ENCODE measurements at regions not wholly inside any gene's neighbourhood (a gene's known extent, or its start where the extent isn't known, plus 50 kb on each side); places are given as distances from the start of the nearest gene placed in this dataset.

DNA sequence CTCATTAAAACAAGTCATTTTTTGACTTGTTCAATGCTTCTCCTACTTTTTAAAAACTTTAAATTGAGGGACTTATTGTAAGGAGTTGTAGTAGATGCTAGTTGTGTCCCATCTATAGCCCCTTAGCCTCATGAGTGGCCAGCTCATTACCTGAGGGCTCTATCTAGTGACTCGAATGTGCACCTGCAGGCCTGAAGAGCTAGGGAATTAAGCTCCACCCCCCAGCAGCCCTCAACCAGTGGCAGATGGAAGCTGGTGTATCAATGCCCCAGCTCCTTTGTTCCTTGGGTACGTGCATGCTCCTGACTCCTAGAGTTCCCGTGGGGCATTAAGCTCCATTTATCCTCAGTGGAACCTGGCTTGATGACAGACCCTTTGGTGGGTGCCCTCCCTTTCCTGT is 146.7 kb upstream of the FAM9B start:
- no peaks in the 10 kb centered on the region for H3K27me3 ChIP-seq
- 88 to 94% methylated on average over 3 of the region's 3 CpGs for WGBS, 2 donors
- TF ChIP-seq POLR2A (IDR thresholded peaks at IDR 0.05), result no peak
- TF ChIP-seq, protein P1, sequence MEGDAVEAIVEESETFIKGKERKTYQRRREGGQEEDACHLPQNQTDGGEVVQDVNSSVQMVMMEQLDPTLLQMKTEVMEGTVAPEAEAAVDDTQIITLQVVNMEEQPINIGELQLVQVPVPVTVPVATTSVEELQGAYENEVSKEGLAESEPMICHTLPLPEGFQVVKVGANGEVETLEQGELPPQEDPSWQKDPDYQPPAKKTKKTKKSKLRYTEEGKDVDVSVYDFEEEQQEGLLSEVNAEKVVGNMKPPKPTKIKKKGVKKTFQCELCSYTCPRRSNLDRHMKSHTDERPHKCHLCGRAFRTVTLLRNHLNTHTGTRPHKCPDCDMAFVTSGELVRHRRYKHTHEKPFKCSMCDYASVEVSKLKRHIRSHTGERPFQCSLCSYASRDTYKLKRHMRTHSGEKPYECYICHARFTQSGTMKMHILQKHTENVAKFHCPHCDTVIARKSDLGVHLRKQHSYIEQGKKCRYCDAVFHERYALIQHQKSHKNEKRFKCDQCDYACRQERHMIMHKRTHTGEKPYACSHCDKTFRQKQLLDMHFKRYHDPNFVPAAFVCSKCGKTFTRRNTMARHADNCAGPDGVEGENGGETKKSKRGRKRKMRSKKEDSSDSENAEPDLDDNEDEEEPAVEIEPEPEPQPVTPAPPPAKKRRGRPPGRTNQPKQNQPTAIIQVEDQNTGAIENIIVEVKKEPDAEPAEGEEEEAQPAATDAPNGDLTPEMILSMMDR (IDR thresholded peaks at IDR 0.05), result no peak

DNA sequence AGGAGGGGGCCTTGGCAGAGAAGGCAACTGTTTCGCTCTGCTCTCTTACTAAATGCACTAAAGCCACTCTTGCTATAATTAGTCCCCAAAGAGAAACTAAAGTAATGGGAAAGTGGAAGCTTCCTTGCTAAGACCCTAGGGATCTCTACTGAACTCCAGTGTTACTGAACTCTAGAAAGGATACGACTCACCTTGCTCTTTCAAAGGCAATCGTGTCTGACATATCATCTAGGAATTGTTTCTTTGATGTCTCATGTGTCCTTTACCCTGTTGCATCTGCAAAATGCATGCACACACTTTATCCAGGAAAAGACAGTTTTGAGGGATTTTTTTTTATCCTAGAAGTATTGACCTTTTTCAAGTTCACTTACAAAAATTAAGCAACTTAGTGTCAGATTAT is 148.1 kb upstream of the FAM9B start:
- H3K4me3 ChIP-seq, result no peak overlapping the region
- TF ChIP-seq, protein P1 (IDR thresholded peaks at IDR 0.05), result no peak
- TF ChIP-seq POLR2A (IDR thresholded peaks at IDR 0.05), result no peak
- no peaks in the 10 kb centered on the region for H3K4me1 ChIP-seq
- no peak overlapping the region for H3K27ac ChIP-seq
- no peaks in the 10 kb centered on the region for H3K9me3 ChIP-seq
- WGBS, 2 donors, result 80% methylated on average over 3 of the region's 3 CpGs
- H3K36me3 ChIP-seq (ENCODE audit: low read depth, missing control alignments), result no peaks in the 10 kb centered on the region
- no peak for DNase-seq
- H3K27me3 ChIP-seq, result no peaks in the 10 kb centered on the region
- intact Hi-C loops (cut with DNase I; ENCODE audit: low total_unique reads), result no loop called here

More for the DNA sequence above, 146.7 kb upstream of the FAM9B start:
- H3K4me1 ChIP-seq, result no peaks in the 10 kb centered on the region
- no peak for DNase-seq
- intact Hi-C loops (cut with DNase I; ENCODE audit: low total_unique reads), result no loop called here
- no peak overlapping the region for H3K27ac ChIP-seq
- H3K4me3 ChIP-seq, result no peak overlapping the region
- no peaks in the 10 kb centered on the region for H3K36me3 ChIP-seq (ENCODE audit: low read depth, missing control alignments)
- H3K9me3 ChIP-seq, result no peaks in the 10 kb centered on the region

DNA sequence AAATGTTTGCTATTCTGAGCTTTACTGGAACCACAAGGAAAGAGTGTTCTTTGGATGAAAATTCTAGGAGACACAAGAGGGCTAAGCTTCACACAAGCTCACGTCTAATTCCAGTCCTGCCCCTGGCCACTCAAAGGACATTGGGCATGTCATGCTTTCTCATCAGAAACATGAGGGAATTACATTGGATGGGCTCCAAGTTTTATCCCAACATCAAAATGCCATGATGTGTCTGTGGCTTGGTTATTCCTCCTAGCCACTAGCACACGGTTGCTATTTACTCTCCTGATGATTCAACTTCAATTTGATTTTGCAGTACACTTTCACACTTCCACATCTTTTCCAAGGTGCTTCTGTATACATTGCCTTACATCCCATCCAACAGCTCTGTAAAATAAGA is 149.6 kb upstream of the FAM9B start:
- WGBS, 2 donors, result 80 to 88% methylated on average over 2 of the region's 2 CpGs
- no peak for TF ChIP-seq POLR2A (IDR thresholded peaks at IDR 0.05)
- TF ChIP-seq, protein P1 (IDR thresholded peaks at IDR 0.05), result no peak
- no peak for DNase-seq

GRCh38 chrX:9184211-9184610 is 150.3 kb upstream of the FAM9B start:
- TF ChIP-seq POLR2A (IDR thresholded peaks at IDR 0.05), result no peak
- TF ChIP-seq, protein P1 (IDR thresholded peaks at IDR 0.05), result no peak
- H3K4me3 ChIP-seq, result no peak overlapping the region
- intact Hi-C loops (cut with DNase I; ENCODE audit: low total_unique reads), result no loop called here
- H3K36me3 ChIP-seq (ENCODE audit: low read depth, missing control alignments), result no peaks in the 10 kb centered on the region
- DNase-seq, result no peak
- no peaks in the 10 kb centered on the region for H3K9me3 ChIP-seq
- 87 to 96% methylated on average over 4 of the region's 4 CpGs for WGBS, 2 donors
- H3K4me1 ChIP-seq, result no peaks in the 10 kb centered on the region
- no peaks in the 10 kb centered on the region for H3K27me3 ChIP-seq
- no peak overlapping the region for H3K27ac ChIP-seq

More for the DNA sequence above, 149.6 kb upstream of the FAM9B start:
- H3K9me3 ChIP-seq, result no peaks in the 10 kb centered on the region
- intact Hi-C loops (cut with DNase I; ENCODE audit: low total_unique reads), result no loop called here
- H3K4me1 ChIP-seq, result no peaks in the 10 kb centered on the region
- no peaks in the 10 kb centered on the region for H3K36me3 ChIP-seq (ENCODE audit: low read depth, missing control alignments)
- no peak overlapping the region for H3K27ac ChIP-seq
- no peaks in the 10 kb centered on the region for H3K27me3 ChIP-seq
- no peak overlapping the region for H3K4me3 ChIP-seq

- Histone ChIP-seq H3K4me1 (no peaks in the 10 kb centered on the region), H3K27ac (no peak overlapping the region), H3K36me3 (ENCODE audit: low read depth, missing control alignments) (no peaks in the 10 kb centered on the region), H3K27me3 (no peaks in the 10 kb centered on the region), H3K9me3 (no peaks in the 10 kb centered on the region), H3K4me3 (no peak overlapping the region)
- TF ChIP-seq POLR2A (IDR thresholded peaks at IDR 0.05), result no peak
- TF ChIP-seq, protein P1 (IDR thresholded peaks at IDR 0.05), result no peak
- intact Hi-C loops (cut with DNase I; ENCODE audit: low total_unique reads), result no loop called here
- 83 to 86% methylated on average over 3 of the region's 3 CpGs for WGBS, 2 donors
- DNase-seq, result no peak
Measured at GRCh38 chrX:9188117-9188516, 154.2 kb upstream of the FAM9B start.
